WI38 (cell line): ENCODE measurements at regions not wholly inside any gene's neighbourhood (a gene's known extent, or its start where the extent isn't known, plus 50 kb on each side); places are given as distances from the start of the nearest gene placed in this dataset.

ENCODE experiments used
- H3K4me3 ChIP-seq: 2 replicates; pipeline ENCODE4 v1.5.1; 2011; ENCODE audit warnings: low read depth, mild to moderate bottlenecking, control low read depth, low read length
- TF ChIP-seq, protein P1 (sequence below): IDR thresholded peaks from 2 replicates; pipeline ENCODE4 v1.5.1; 2012; ENCODE audit warnings: low read depth, mild to moderate bottlenecking, control low read depth, low read length

DNA sequence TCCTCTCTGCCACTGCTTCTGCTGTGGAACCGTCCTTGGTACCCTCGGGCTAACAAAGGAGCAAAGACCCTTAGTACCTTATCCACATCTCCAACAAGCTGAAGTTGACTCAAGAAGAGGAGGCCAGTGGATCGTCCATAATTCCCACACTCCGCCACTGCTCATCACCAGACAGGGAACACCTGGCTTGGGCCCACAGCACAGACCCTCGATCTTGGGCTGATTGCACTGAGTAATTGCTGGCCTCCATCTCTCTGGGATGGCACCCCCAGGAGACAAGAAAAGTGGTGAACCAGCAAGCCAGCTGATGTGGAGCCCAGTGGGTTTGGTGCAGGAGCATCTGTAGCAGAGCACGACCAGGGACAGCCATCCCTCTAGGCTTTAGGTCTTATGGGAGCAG lies 109.4 kb upstream of the GRIK2 start:
- no peak overlapping the region for H3K4me3 ChIP-seq
- TF ChIP-seq, protein P1, sequence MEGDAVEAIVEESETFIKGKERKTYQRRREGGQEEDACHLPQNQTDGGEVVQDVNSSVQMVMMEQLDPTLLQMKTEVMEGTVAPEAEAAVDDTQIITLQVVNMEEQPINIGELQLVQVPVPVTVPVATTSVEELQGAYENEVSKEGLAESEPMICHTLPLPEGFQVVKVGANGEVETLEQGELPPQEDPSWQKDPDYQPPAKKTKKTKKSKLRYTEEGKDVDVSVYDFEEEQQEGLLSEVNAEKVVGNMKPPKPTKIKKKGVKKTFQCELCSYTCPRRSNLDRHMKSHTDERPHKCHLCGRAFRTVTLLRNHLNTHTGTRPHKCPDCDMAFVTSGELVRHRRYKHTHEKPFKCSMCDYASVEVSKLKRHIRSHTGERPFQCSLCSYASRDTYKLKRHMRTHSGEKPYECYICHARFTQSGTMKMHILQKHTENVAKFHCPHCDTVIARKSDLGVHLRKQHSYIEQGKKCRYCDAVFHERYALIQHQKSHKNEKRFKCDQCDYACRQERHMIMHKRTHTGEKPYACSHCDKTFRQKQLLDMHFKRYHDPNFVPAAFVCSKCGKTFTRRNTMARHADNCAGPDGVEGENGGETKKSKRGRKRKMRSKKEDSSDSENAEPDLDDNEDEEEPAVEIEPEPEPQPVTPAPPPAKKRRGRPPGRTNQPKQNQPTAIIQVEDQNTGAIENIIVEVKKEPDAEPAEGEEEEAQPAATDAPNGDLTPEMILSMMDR: no peak

DNA sequence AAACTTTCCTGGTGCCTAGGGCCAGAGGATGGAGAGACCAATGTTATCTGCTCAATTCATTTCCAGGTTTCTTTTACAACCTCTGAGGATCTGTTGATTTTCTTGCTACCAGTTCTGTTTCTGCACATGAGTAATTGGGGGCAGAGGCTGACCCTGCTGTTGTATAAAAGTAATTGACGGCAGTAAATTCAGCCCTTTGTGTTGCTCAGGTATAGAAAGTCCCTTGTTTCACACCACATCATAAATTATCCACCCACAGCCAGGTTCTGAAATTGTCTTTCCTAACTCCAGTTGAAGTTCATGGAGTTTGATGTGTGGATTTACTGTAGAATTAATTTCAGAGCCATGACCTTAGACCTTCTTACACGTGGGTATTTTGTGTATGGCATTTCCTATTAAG lies 107.4 kb upstream of the GRIK2 start:
- TF ChIP-seq, protein P1: no peak

DNA sequence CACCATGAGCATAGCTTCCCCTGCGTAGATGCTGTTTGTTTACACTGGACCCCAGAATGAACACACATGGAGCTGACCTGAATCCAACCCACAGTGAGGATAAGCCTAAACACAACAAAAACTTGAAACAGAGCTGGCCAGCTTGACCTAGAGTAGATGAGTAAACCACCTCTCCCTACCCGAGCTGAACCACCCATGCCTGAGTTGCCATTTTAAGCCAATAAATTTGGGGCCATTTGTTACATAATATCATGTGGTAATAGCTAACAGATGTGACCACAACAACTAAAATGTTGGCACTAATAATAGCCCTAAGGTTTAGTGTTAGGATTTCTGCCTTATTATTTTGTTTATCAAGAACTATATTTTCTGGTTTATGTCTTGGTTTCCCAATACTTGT lies 103.2 kb upstream of the GRIK2 start:
- H3K4me3 ChIP-seq: no peak overlapping the region
- TF ChIP-seq, protein P1: no peak

More for the DNA sequence above, 107.4 kb upstream of the GRIK2 start:
- H3K4me3 ChIP-seq: no peak overlapping the region

DNA sequence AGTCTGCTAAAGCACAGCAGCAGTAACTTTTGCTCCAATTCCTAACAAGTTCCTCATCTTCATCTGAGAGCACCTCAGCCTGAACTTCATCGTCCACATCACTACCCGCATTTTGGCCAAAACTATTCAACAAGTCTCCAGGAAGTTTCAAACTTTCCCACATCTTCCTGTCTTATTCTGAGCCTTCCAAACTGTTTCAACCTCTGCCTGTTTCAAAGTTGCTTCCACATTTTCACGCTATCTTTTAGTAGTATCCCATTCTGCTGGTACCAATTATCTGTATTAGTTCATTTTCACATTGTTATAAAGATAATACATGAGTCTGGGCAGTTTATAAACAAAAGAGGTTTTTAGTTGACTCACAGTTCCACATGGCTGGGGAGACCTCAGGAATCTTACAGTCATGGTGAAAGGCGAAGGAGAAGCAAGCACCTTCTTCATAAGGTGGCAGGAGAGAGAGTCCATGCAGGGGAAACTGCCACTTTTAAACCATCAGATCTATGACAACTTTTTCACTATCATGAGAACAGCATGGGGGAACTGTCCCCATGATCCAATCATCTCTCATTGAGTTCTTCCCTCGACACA lies 99.4 kb upstream of the GRIK2 start:
- H3K4me3 ChIP-seq: no peak overlapping the region
- TF ChIP-seq, protein P1: no peak

DNA sequence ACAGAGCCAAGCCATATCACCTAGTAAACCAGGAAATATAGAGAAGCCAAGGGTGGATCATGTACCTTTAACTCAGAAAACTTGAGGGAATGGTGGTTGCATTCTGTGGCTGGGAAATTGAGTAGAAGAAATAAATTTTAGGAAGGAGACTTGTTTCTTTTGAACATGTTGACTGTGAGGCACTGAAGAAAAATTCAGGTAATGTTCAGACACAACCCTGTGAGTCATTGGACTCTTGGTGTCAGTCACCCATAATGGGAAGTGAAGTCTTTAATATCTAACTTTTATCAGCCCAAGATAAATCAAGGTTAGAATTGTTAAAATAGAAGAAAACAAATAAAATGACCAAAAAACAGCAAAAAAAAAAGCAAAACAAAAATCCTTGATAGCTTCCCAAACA lies 98.8 kb upstream of the GRIK2 start:
- TF ChIP-seq, protein P1: no peak
- no peak overlapping the region for H3K4me3 ChIP-seq

DNA sequence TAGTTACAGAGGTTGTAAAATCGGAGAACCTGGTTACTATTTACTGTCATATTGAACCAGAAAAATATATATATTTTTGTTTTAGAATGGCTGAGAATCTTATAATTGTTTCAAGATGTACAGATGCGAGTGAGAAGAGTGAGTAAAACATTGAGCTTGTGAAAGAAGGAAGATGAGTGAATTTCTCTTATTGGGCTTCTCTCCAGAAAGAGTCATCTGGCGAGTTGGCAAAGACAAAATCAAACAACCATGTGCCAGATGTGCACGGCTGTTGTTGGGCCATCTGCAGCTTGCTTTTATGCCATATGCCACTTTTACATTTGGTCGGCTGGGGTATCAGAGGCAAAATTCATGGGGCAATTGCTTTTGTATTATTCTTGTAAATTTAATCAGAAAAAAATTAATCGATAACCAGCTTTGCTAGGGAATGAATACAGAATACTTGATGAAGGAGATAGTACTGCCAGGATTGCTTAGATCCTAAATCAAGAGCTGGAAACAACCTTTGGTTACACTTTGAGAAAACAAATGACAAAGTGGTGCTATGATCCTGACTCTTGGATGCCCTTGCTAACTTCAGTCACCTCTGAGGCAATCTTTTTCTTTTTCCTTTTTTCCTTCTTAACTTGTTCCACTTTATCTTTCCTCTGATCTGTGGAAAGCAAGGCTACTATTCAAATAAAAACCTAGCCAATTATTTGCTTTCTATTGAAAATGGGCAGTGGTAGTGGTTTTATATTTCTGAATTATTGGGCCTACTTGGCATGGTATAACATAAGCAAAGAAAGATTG lies 97.1 kb upstream of the GRIK2 start:
- no peak overlapping the region for H3K4me3 ChIP-seq
- TF ChIP-seq, protein P1: no peak

DNA sequence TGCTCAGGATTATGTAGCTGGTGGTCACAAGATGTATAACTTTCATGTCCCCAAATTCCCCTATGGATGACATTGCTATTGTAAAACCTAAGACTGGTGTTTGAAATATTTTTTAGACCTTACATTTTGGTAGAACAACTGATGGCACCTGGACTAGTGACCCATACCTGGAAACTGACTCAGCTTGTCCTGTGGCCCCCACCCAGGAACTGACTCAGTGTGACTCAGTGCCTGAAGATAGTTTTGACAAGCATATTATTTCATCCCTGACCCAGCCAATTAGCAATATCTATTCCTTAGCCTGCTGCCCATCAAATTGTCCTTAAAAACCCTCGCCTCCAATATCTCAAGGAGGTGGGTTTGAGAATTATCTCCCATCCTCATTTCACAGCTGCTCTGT lies 90.9 kb upstream of the GRIK2 start:
- no peak overlapping the region for H3K4me3 ChIP-seq
- TF ChIP-seq, protein P1: no peak
